Stimulated activated CD4-positive, alpha-beta T cell treated with anti-CD3 and anti-CD28 coated beads, Interleukin-4, amount 100 ng/mL, for 4 hours (primary cell): ENCODE measurements at regions not wholly inside any gene's neighbourhood (a gene's known extent, or its start where the extent isn't known, plus 50 kb on each side); places are given as distances from the start of the nearest gene placed in this dataset.

Experiments
- DNase-seq, 2 experiments: peaks; one replicate each; pipeline ENCODE4 v3.0.0-alpha.2; 2020

GRCh38 chr5:158086856-158087255 is 227.9 kb upstream of the CLINT1 start:
- DNase-seq = no peak

GRCh38 chr5:158084292-158084691 is 225.3 kb upstream of the CLINT1 start:
- no peak for DNase-seq

- no peak for DNase-seq
Observed at GRCh38 chr5:158082696-158083287, 223.8 kb upstream of the CLINT1 start.

- no peak for DNase-seq
Observed at GRCh38 chr5:158080112-158080511, 221.2 kb upstream of the CLINT1 start.

GRCh38 chr5:158079097-158079496 is 220.2 kb upstream of the CLINT1 start:
- DNase-seq = no peak

GRCh38 chr5:158074992-158075769 is 216.2 kb upstream of the CLINT1 start:
- DNase-seq = peak; percentile 4 to 19

GRCh38 chr5:158074597-158074991 is 215.6 kb upstream of the CLINT1 start:
- DNase-seq = no peak

- no peak for DNase-seq
Observed at GRCh38 chr5:158070859-158071258, 211.9 kb upstream of the CLINT1 start.

GRCh38 chr5:158069838-158070237 is 210.9 kb upstream of the CLINT1 start:
- DNase-seq = no peak

- no peak for DNase-seq
Observed at GRCh38 chr5:158068964-158069363, 210.0 kb upstream of the CLINT1 start.

- no peak for DNase-seq
Observed at GRCh38 chr5:158066076-158066475, 207.1 kb upstream of the CLINT1 start.

- DNase-seq = no peak
Observed at GRCh38 chr5:158064334-158065123, 205.6 kb upstream of the CLINT1 start.

- DNase-seq = no peak
Observed at GRCh38 chr5:158063052-158063451, 204.1 kb upstream of the CLINT1 start.

- DNase-seq = no peak
Observed at GRCh38 chr5:158061451-158061850, 202.5 kb upstream of the CLINT1 start.

- no peak for DNase-seq
Observed at GRCh38 chr5:158060212-158060611, 201.3 kb upstream of the CLINT1 start.

GRCh38 chr5:158058208-158059120 is 199.5 kb upstream of the CLINT1 start:
- no peak for DNase-seq

- DNase-seq = no peak
Observed at GRCh38 chr5:158056130-158056825, 197.3 kb upstream of the CLINT1 start.

GRCh38 chr5:158055111-158055501 is 196.2 kb upstream of the CLINT1 start:
- DNase-seq = no peak

GRCh38 chr5:158054223-158055110 is 195.5 kb upstream of the CLINT1 start:
- no peak for DNase-seq

GRCh38 chr5:158051036-158051435 is 192.1 kb upstream of the CLINT1 start:
- no peak for DNase-seq

GRCh38 chr5:158050421-158050820 is 191.5 kb upstream of the CLINT1 start:
- no peak for DNase-seq
